GM12891 (cell line): ENCODE measurements at regions not wholly inside any gene's neighbourhood (a gene's known extent, or its start where the extent isn't known, plus 50 kb on each side); places are given as distances from the start of the nearest gene placed in this dataset.

Experiments used
- DNase-seq: peaks from one replicate; pipeline ENCODE4 v3.0.0; 2011; ENCODE audit warnings: low spot score; ENCODE audit not compliant: insufficient read length
- FAIRE-seq: peaks from 2 replicates; lab custom pipeline; 2011; peaks lifted over from hg19 to GRCh38; lab: Jason Lieb, UNC
- PAX5 ChIP-seq: IDR thresholded peaks from 2 replicates; pipeline ENCODE4 v1.6.1; 2011; ENCODE audit warnings: low read length, moderate library complexity, mild to moderate bottlenecking; ENCODE audit not compliant: insufficient read depth, severe bottlenecking
- POLR2A ChIP-seq: IDR thresholded peaks from 2 replicates; pipeline ENCODE4 v1.6.1; 2011; ENCODE audit warnings: low read depth, low read length, control low read depth
- POLR2AphosphoS5 ChIP-seq: IDR thresholded peaks from 2 replicates; pipeline ENCODE4 v1.6.1; 2011; ENCODE audit warnings: low read depth, low read length, control low read depth
- POU2F2 ChIP-seq: IDR thresholded peaks from 2 replicates; pipeline ENCODE4 v1.6.1; 2011; ENCODE audit warnings: low read depth, mild to moderate bottlenecking, control low read depth, low read length, moderate library complexity
- SPI1 ChIP-seq: IDR thresholded peaks from 2 replicates; pipeline ENCODE4 v1.6.1; 2011; ENCODE audit warnings: low read depth, low read length, control low read depth
- TAF1 ChIP-seq: IDR thresholded peaks from 2 replicates; pipeline ENCODE4 v1.6.1; 2011; ENCODE audit warnings: low read depth, low read length, control low read depth

DNA sequence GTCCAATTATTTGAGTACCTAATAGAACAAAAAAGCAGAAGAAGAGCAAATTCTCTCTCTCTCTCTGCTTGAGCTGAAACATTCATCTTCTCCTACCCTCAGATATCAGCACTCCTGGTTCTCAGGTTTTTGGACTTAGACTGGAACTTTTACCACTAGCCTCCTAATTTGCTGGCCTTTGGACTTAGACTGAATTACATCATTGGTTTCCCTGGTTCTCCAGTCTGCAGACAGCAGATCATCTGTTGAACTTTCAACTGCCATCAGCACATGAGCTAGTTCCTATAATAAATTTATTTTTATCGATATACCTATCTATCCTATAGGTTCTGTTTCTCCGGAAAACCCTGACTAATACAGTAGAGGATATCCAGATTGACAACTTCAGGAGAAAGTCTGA is 208.9 kb upstream of the GAS1 start:
- TF ChIP-seq PAX5, result no peak
- no peak for TF ChIP-seq POLR2AphosphoS5
- DNase-seq, result no peak
- FAIRE-seq, result no peak

GRCh38 chr9:87157366-87158031 is 210.2 kb upstream of the GAS1 start:
- TF ChIP-seq SPI1 (no peak), POLR2AphosphoS5 (no peak), PAX5 (no peak), POLR2A (no peak), TAF1 (no peak)
- FAIRE-seq, result no peak
- no peak for DNase-seq

DNA sequence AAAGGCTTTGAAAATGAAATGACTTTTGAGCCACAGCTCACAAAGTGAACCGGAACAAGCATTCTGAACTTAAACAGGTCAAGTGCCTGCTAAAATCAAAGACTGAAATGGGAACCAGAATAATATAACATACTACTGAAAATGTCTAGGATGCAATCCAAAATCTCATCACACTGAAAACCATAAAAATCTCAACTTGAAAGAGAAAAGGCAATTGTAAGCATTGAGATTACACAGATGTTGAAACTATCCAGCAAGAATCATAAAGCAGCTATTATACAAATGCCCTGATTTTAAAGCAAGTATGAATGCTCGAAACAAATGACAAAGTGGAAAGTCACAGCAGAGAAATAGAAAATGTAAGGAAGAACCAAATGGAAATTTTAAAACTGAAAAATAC is 211.5 kb upstream of the GAS1 start:
- TF ChIP-seq POLR2AphosphoS5, result no peak
- no peak for TF ChIP-seq TAF1
- no peak for TF ChIP-seq SPI1
- no peak for TF ChIP-seq POLR2A
- TF ChIP-seq POU2F2, result no peak
- no peak for TF ChIP-seq PAX5
- FAIRE-seq (no peak), DNase-seq (no peak)

DNA sequence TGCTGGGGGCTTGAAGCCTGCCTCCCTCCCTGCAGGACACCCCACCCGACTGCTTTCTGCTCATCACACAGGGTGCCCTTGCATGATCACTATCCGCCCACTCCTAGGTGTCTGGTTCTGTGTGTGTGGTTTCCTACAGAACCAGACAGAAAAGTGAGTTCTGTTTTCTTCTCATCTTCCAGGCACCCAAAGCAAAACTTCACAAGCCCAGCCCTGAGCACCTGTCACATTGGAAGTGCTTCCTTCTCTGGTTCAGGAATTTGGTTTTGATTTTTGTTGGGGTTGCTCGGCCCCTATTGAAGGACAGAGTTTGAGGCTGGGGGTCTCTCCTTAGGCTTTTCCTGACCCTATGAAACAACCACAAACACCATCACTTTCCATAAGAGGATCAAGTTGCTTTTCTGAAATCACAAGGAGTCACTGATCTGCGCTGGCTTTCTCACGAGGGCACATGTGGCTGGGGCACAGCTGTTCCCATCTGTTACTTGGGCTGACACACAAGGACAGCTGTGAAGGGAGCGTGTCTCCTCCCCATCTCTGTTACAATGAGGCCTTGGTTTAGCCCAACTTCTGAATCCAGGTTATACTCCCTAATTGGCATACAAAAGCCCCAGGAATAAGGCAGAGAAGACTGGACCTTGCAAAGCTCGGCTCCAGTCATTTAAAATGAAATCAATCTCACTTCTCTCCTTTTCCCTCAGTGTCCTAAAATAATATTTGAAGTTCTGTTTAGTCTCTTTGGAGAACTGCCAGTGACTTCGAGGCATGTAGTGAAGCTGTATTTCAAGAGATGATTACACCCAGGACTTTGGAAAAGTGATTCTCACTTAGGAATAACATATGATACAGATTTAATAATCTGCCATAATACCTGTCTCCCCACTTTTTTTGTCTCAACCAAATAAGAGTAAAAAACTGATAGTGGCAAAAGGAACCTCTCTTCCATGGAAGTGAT is 213.1 kb upstream of the GAS1 start:
- DNase-seq (no peak), FAIRE-seq (no peak)
- no peak for TF ChIP-seq TAF1
- TF ChIP-seq POU2F2, result no peak
- no peak for TF ChIP-seq POLR2A
- no peak for TF ChIP-seq PAX5
- no peak for TF ChIP-seq SPI1
- no peak for TF ChIP-seq POLR2AphosphoS5

- no peak for FAIRE-seq
- DNase-seq, result no peak
- no peak for TF ChIP-seq PAX5
- no peak for TF ChIP-seq TAF1
- no peak for TF ChIP-seq POU2F2
- no peak for TF ChIP-seq POLR2A
- TF ChIP-seq SPI1, result no peak
- no peak for TF ChIP-seq POLR2AphosphoS5
These were observed 219.9 kb upstream of the GAS1 start for GRCh38 chr9:87167161-87167560.

DNA sequence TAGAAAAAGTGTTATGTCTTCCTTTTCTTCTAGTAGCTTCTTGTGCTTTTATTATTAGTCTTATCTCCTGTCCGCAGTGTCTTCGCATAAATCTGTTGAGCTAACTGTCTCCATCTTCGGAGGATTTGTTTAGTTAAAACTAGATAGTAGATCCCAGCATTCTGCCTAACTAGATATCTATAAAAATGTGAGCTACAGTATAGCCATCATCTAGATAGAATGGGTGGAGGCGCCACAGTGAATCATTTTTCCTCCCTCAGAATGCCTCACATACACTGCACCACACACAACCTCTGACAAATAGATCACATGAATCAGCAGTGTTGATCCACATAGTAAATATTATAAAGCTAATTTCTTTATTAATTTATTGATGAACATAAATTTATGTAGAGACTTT is 220.3 kb upstream of the GAS1 start:
- FAIRE-seq (no peak), DNase-seq (no peak)
- no peak for TF ChIP-seq POLR2A
- TF ChIP-seq TAF1, result no peak
- no peak for TF ChIP-seq POLR2AphosphoS5
- no peak for TF ChIP-seq SPI1
- no peak for TF ChIP-seq PAX5
- TF ChIP-seq POU2F2, result no peak

DNA sequence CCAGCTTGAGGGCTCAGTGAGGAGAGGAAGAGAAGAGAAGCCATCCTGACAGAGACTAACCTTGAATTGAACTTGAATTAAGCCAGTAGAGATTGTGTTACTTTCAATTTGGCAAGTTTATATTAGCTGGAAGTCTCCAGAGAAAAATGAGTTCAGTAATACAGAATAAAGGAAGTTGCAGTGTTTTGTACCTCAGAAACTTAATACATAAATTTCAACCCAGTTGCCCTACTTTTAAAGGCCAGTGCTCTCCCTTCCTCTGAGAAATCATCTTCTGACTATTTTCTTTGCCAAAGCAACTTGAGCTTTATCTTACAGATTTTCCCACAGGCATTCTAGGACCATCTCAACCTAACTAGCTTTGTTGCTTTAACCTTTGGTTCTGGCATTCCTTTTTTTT is 231.0 kb upstream of the GAS1 start:
- DNase-seq, result no peak
- TF ChIP-seq PAX5 (no peak), POU2F2 (no peak), POLR2A (no peak), POLR2AphosphoS5 (no peak), TAF1 (no peak), SPI1 (no peak)
- FAIRE-seq, result no peak

DNA sequence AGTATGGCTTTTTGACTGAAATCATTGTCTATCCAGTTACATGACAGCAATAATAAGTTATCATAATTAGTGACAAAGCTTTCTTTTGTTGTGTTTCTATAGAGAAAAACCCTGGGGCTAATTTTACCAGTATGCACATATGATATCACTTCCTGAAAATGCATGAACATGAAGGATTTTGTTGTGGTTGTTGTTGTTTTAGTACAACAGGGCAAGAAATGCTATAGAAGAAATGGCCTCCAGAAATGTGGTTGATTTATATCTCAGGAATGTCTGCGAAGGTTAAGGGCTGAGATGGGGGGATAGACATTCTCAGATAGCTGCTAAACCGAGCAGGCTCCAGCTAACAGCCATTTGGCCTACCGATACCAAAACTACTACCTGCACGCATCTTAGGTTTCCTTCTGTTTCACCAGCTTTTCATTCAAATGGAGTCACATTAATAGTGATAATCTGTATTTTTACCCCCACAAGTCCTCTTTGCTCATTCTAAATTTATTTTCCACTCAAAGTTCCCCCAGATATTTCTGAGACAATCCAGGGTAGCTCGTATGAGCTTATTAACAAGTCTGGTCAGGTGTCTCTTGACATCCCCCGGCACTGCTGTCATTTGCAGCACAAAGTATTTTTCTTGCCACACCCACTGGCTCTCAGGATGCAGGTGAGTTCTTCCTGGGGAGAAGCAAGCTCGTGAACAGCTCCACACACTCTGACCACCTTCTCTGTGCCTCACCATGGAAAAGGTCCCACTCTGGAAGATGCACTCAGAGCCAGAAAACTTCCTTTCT is 232.4 kb upstream of the GAS1 start:
- DNase-seq (no peak), FAIRE-seq (no peak)
- TF ChIP-seq POU2F2 (no peak), SPI1 (no peak), POLR2AphosphoS5 (no peak)

GRCh38 chr9:87180361-87180760 is 233.1 kb upstream of the GAS1 start:
- FAIRE-seq (no peak), DNase-seq (no peak)
- no peak for TF ChIP-seq POLR2AphosphoS5

DNA sequence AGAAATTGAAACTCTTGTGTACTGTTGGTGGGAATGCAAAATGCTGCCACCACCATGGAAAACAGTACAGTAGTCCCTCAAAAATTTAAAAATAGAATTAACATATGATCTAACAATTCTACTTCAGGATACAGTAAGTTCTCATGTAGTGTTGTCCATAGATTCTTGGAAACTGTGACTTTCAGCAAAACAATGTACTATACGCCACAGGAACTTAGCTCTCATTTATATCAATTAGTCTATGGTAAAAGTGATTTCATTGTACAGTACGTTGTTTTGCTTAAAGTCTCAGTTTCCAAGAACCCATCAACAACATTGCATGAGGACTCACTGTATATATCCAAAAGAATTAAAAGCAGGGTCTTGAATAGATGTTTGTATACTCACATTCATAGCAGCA is 233.5 kb upstream of the GAS1 start:
- FAIRE-seq, result no peak
- DNase-seq, result no peak
- TF ChIP-seq TAF1 (no peak), POU2F2 (no peak), POLR2AphosphoS5 (no peak), SPI1 (no peak), PAX5 (no peak), POLR2A (no peak)
